Globus pallidus (tissue), 1 donor: ENCODE measurements at regions not wholly inside any gene's neighbourhood (a gene's known extent, or its start where the extent isn't known, plus 50 kb on each side); places are given as distances from the start of the nearest gene placed in this dataset.
"Not testable (repeated sequence)": the region's sequence is repeated elsewhere in the genome, so short reads cannot be mapped to it uniquely, and the experiment has no call there.

Source experiments
- DNase-seq: peaks from one replicate; pipeline ENCODE4 v3.0.0-alpha.2; 2015; ENCODE audit warnings: low spot score

GRCh38 chr3:67947808-67948508 is 293.5 kb upstream of the SUCLG2 start:
- DNase-seq, result no peak

- DNase-seq, result no peak
Measured at GRCh38 chr3:67946436-67946835, 292.0 kb upstream of the SUCLG2 start.

- DNase-seq, result no peak
Measured at GRCh38 chr3:67943546-67943945, 289.1 kb upstream of the SUCLG2 start.

DNA sequence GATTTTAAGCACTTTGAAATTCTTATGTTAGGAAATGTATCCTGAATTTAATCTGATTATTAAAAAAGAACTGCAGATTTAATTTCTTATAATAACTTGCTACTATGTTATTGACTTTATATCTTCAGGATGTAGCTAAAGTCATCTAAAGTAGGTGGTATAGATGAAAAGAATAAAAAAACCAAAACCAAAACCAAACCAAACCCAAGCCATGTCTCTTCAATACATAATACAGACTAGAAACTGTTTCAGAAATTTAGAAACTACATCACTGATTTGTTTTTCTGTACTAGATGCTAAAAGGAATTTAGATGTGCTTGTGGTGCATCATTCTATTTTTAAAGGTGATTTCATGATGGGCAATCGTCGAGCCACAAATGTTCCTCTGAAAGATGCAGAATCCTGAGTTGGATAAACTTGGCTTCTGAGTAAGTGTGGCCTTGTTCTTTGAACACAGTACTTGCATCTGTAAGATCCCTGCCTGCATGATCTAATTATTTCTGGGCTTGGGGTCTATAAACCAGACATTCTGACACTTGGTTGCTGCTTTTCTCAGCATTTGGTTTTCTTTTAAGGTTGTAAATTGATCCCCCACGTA is 287.1 kb upstream of the SUCLG2 start:
- no peak for DNase-seq

DNA sequence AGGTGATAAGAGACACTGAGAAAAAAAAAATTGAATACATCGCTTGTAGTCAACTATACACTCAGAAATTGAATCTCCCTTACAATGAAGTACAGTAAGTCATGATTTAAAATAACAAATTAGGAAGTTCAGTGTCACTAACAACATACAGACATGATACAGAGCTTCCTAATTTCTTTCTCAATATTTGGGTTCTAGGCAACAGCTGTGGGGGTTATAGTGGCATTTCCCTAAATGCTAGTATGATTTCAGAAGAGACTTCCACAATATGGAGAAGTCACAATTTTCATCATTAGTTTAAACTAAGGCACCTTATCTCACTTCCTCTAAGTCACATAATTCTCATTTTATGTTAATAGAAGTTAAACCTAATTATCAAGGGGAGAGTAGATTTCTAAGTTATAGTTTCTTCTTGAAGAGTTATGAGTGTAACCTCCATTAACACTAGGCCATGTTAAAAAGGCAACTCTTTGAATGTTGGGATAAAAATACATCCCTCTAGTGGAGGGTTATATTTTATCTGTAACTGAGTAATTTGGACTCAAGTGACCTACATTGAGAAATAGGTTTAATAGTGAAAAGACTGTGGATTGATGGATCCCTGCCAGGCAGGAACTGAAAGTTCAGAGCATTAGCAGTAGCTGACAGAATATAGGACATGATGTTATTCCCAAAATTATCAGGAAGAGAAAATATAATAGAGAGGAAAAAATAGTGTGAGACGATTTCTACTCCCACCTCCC is 286.0 kb upstream of the SUCLG2 start:
- no peak for DNase-seq

DNA sequence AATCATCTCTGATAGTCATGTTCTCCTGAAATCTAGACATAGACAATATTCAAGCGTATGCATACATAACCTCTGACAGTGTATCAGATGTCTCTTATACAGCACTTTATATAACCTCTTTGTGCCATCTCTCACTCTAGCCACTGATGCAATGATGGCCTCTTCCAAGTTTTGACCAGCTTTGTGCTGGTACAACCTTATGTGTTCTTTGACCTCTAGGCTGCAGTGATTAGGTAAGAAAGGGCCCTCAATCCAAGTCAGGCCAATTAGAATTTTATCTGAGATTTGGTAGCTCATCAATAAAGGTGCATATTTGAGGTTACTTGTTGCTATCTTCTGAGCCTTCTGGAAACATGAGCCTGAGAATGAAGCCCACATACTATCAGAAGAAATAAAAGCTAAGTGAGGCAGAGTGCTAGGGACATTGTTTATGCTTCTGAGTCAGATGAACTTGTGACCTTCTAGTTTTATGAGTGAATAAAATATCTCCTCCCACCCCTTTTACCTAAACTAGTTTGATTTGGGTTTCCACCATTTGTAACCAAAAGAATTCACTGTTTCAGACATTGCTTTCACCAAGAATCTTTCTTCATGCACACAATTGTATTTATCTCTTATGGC is 283.2 kb upstream of the SUCLG2 start:
- DNase-seq, result no peak

GRCh38 chr3:67930394-67930793 is 276.0 kb upstream of the SUCLG2 start:
- DNase-seq, result not testable (repeated sequence)

- DNase-seq, result no peak
Measured at GRCh38 chr3:67923796-67924195, 269.4 kb upstream of the SUCLG2 start.

DNA sequence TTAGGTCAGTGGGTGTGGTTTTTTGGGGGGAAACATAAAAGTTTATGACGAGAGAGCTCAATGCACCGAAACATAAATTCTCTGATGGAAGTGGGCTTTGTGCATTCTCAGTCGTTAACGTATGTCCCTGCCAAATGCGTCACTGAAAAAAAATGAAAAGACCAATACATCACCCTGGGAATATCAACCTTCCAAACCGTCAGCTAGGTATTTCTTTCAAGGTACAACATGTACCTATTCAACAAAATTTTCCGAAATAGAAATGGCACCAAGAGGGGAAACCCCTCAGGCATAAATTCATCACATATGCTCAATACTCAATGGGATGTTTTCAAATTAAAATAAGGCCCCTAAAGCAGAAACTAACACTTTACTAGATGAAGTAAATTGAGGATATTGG is 266.6 kb upstream of the SUCLG2 start:
- DNase-seq, result no peak

DNA sequence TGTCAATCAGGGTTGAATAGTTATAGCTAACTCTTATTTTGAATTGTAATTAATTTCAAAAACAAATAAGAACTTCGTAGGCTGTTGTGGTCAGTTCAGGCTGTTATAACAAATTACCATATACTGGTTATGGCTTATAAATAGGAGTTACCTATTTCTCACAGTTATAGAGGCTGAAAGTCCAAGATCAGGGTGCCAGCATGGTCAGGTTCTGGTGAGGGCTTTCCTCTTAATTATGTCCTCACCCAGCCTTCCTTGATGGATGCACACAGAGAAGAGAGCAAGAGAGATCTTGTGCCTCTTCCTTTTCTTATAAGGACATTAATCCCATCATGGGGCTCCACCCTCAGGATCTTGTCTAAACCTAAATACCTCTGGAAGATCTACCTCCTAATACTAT is 265.9 kb upstream of the SUCLG2 start:
- DNase-seq, result no peak

DNA sequence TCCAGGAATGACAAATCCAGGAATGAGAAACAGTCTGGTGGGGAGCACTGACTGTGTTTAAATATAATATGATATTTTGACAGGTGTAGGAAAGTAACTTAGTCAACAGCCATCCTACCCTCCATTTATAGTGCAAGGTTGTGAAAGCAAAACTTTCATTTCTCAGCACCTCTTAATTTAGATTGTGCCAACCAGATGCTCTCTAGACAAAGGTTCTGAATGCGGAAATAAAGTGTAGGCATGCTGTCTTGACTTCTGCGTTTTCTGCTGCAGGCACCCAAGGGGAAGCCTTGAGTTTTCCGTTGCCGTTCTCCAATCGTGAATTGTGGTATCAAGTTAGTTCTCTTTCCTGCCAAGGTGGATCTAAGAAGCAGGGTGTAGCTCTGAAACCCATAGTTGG is 261.9 kb upstream of the SUCLG2 start:
- DNase-seq, result no peak

DNA sequence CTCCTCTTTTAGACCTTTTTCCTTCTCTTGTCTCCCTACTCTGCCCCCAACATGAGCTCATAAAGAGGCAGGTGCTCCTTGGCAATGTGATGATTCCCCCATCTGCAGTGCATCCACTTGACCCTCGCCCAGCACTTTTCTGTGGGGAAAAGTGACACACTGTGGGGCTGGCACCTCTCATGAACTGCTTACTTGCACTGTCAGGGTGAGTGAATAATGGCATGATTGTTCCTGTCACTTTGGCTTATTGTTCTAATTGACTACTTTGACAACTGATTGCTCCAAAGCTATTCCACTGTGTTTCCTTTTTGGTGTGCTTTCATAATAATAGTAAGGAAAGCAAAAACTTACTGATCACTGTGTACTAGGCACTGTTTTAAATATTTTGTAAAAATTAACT is 253.3 kb upstream of the SUCLG2 start:
- DNase-seq, result no peak

GRCh38 chr3:67906261-67906660 is 251.8 kb upstream of the SUCLG2 start:
- no peak for DNase-seq

DNA sequence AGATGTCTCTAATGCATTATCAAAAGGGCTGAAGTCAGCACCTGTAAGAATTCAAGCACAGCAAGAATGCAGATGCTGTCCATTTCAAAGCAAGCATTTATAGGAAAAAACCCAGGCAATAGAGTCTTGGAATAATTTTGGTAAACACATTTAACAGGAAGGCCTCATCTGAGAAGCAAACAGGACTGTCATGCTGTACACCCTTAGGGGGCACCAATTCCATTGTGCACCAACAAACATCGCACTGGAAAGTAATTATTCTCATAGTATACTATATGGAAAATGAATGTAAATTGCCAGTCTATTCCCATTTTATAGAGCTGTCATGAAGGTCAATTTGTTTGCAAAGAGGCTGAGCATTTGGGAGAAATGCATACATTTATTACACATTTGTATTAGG is 247.3 kb upstream of the SUCLG2 start:
- DNase-seq, result no peak

- no peak for DNase-seq
Measured at GRCh38 chr3:67898916-67899315, 244.5 kb upstream of the SUCLG2 start.

DNA sequence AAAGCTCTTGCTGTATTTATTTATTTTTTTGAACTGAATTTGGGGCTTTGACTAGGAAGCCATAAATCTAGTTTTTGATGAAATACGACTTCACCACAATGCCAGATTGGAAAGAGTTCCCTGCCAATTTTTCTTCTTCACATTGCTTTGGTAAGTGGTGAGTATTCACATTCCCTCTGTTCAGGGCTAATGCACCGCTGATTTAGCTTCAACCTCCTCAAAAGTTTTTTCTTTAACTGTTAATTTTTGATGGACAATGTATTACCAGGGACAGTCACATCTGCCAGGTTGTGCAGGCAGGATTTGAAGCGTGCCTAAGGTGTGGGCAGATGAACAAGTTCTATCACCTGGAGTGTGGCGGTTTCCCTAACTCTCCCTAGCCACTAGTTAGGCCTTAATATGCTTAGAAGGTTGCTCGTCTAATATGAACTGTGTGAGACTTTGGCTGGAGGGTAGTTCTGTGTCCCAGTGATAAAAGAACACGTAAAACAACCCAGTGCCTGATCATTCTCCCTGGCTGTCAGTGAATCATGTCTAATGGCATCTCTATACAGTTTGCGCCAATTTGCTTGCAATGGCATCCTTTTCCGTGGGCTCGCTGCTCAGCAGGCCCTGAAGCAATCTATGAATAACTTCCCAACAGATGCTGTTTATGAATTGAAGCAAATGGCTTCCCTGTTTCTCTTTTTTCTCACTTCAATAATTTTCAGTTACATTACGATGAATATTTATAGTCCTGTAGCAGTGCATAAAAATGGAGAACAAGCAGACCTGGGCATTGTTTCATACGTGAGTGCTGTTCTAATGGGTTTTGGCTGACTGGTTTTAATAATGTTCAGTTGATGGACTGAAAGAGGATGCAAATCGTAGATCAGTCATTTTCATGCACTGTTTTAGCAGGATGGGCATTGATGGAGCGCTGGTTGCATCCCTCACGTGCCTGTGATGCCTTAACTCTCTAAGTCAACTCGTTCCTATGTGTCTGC is 243.2 kb upstream of the SUCLG2 start:
- DNase-seq, result no peak

DNA sequence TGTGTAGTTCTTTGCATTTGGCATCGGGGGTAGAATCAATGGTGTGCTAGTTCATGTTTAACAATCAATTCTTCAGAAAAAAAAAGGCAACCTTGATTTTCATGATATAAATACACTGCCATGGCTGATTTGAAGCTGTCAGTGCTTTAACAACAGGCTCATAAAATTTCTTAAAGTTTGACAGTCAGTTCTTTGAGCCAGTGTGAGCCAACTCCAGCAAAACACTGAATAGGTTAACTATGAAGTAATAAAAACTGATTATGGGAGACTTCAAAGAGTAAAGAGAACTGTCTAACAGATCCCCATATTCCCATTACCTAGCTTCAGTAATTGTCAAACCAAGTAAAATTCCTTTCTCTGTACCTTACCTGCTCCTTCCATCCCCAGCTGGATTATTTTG is 241.7 kb upstream of the SUCLG2 start:
- DNase-seq, result no peak

- DNase-seq, result no peak
Measured at GRCh38 chr3:67894510-67894909, 240.1 kb upstream of the SUCLG2 start.

GRCh38 chr3:67884345-67884744 is 229.9 kb upstream of the SUCLG2 start:
- no peak for DNase-seq

GRCh38 chr3:67883766-67884165 is 229.4 kb upstream of the SUCLG2 start:
- no peak for DNase-seq

- no peak for DNase-seq
Measured at GRCh38 chr3:67882981-67883380, 228.6 kb upstream of the SUCLG2 start.

DNA sequence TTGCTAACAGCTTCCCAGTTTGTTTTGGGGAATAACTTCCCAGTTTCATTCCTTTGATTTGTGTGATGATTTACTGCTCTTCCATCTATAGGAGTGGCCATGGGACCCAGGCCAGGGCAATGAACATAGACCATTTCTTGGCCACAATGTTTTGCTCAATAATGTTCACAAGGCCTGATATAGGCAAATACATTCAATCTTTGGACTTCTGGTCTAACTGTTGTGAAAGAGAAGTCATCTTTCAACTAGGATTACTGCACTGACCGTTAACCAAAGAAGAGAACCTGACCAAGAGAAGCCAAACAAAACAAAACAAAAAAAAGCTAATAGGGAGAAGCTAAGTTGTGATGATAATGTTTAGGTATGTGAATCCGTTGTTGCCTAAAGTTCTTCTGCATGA is 221.8 kb upstream of the SUCLG2 start:
- DNase-seq, result no peak
